ENCODE measurements at regions not wholly inside any gene's neighbourhood (a gene's known extent, or its start where the extent isn't known, plus 50 kb on each side); places are given as distances from the start of the nearest gene placed in this dataset.

DNA sequence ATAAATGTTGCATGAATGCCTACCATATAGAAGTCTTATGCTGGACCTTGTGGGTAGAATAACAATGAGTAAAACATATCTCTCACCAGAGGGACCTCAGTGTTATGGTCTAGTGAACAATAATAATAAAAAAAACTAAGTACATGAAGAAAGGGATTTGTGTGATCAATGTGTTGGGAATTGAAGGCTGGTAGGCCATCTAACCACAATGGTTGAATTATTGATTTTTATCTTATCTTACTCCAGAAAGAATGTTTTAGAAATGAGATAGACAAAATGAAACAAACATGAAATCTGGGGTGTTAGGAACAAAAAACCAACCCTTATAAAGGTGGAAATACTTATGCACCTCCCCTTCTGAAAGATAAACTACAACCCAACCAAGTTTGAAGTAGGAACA is 243.9 kb upstream of the LRIG3 start:
- intact Hi-C loops (cut with micrococcal nuclease; ENCODE audit: unreplicated experiment): no loop called here
- TF ChIP-seq, protein P1, sequence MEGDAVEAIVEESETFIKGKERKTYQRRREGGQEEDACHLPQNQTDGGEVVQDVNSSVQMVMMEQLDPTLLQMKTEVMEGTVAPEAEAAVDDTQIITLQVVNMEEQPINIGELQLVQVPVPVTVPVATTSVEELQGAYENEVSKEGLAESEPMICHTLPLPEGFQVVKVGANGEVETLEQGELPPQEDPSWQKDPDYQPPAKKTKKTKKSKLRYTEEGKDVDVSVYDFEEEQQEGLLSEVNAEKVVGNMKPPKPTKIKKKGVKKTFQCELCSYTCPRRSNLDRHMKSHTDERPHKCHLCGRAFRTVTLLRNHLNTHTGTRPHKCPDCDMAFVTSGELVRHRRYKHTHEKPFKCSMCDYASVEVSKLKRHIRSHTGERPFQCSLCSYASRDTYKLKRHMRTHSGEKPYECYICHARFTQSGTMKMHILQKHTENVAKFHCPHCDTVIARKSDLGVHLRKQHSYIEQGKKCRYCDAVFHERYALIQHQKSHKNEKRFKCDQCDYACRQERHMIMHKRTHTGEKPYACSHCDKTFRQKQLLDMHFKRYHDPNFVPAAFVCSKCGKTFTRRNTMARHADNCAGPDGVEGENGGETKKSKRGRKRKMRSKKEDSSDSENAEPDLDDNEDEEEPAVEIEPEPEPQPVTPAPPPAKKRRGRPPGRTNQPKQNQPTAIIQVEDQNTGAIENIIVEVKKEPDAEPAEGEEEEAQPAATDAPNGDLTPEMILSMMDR (IDR thresholded peaks at IDR 0.05; ENCODE audit: unreplicated experiment): no peak

DNA sequence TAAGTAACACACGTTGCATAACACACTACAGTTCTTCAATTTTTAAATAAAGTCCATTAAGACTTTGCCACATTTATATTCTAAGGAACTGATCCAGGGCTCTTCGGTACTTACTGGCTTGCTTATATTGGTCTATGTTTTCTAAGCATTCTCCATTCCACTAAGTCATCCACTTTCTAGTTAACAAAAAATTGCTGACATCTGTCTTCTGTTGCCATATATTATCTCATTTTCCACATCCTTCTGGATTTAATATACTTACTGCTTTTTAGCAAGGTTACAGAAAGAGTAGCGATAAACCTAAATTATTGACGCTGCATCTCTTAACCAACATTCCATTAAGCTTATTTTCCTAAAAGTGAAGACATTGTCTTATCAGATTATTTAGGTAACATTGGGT is 238.4 kb upstream of the LRIG3 start:
- CTCF ChIA-PET: interaction anchor here (0.6 kb wide), 1 partner anchor 83 kb away, joined by 4 read pairs; no protein-coding TSS in a partner anchor
- peaks cover 18% of the 10 kb centered on the region for H3K9me3 Mint-ChIP-seq (ENCODE audit: low read depth, unreplicated experiment)
- DNase-seq: no peak
- intact Hi-C loops (cut with micrococcal nuclease; ENCODE audit: unreplicated experiment): no loop called here
- H3K4me3 Mint-ChIP-seq (ENCODE audit: low read depth, unreplicated experiment): no peak overlapping the region
- peaks cover 8% of the 10 kb centered on the region for H3K4me1 Mint-ChIP-seq (ENCODE audit: low read depth, unreplicated experiment)
- no peaks in the 10 kb centered on the region for H3K27me3 Mint-ChIP-seq (ENCODE audit: unreplicated experiment)
- no TSS peak for BruUV-seq (replicated peaks)
- TF ChIP-seq, protein P1 (IDR thresholded peaks at IDR 0.05; ENCODE audit: unreplicated experiment): no peak
- no peak overlapping the region for H3K27ac Mint-ChIP-seq (ENCODE audit: unreplicated experiment)
- H3K36me3 Mint-ChIP-seq (ENCODE audit: insufficient read depth, unreplicated experiment): no peaks in the 10 kb centered on the region

More for the DNA sequence above, 243.9 kb upstream of the LRIG3 start:
- peaks cover 2% of the 10 kb centered on the region for H3K9me3 Mint-ChIP-seq (ENCODE audit: low read depth, unreplicated experiment)
- peak overlapping the region; percentile 54 for H3K27ac Mint-ChIP-seq (ENCODE audit: unreplicated experiment)
- no peak for DNase-seq
- no peak overlapping the region for H3K4me3 Mint-ChIP-seq (ENCODE audit: low read depth, unreplicated experiment)
- CTCF ChIA-PET: interaction anchor here (0.9 to 1.2 kb wide), 2 partner anchors 14 to 623 kb away, joined by 4 to 9 read pairs; no protein-coding TSS in a partner anchor
- no peaks in the 10 kb centered on the region for H3K27me3 Mint-ChIP-seq (ENCODE audit: unreplicated experiment)
- no TSS peak for BruUV-seq (replicated peaks)
- peaks cover 40% of the 10 kb centered on the region for H3K4me1 Mint-ChIP-seq (ENCODE audit: low read depth, unreplicated experiment)
- H3K36me3 Mint-ChIP-seq (ENCODE audit: insufficient read depth, unreplicated experiment): no peaks in the 10 kb centered on the region

DNA sequence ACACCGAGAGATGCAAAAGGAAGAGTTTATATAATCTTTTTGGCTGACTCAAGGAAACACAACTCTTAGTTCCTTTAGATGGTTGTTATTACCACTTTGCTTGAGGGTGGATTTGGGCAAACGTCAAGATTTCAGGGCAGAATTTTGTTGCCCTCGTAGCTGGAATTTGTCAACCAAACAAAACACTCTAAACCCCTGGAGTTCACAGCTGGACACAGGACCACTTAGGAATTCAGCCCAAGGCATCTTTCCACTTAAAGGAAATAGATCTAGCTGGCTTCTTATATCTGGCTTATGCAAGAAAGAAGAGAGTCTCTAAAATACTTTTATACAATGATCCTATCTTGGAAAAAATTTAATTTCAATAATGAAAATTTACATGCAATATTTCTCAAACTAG is 237.8 kb upstream of the LRIG3 start:
- Mint-ChIP-seq H3K9me3 (ENCODE audit: low read depth, unreplicated experiment) (peaks cover 18% of the 10 kb centered on the region), H3K27me3 (ENCODE audit: unreplicated experiment) (no peaks in the 10 kb centered on the region), H3K4me1 (ENCODE audit: low read depth, unreplicated experiment) (peaks cover 2% of the 10 kb centered on the region), H3K36me3 (ENCODE audit: insufficient read depth, unreplicated experiment) (no peaks in the 10 kb centered on the region), H3K27ac (ENCODE audit: unreplicated experiment) (no peak overlapping the region), H3K4me3 (ENCODE audit: low read depth, unreplicated experiment) (no peak overlapping the region)
- TF ChIP-seq, protein P1 (IDR thresholded peaks at IDR 0.05; ENCODE audit: unreplicated experiment): no peak
- CTCF ChIA-PET: no interaction called here
- no peak for DNase-seq
- BruUV-seq (replicated peaks): no TSS peak
- intact Hi-C loops (cut with micrococcal nuclease; ENCODE audit: unreplicated experiment): no loop called here

DNA sequence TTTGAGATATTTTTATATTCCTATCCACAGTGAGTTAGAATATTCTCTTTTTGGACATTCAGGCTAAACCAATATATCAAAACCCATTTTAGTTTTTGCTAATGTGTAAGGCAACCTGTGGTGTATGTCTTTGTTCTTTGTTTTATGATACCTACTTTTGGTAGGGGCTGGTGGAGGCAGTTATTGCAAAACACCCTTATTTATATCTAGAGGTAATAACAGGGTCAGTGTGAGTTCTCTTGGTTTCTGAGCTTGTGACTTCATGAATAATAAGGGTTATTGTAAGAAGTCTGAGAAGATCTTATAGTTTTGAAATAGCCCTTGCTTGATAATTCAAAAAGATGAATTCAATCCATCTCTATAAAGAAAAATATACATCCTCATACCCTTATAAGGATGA is 235.1 kb upstream of the LRIG3 start:
- Mint-ChIP-seq H3K36me3 (ENCODE audit: insufficient read depth, unreplicated experiment) (no peaks in the 10 kb centered on the region), H3K27me3 (ENCODE audit: unreplicated experiment) (no peaks in the 10 kb centered on the region), H3K4me1 (ENCODE audit: low read depth, unreplicated experiment) (no peaks in the 10 kb centered on the region), H3K27ac (ENCODE audit: unreplicated experiment) (no peak overlapping the region), H3K9me3 (ENCODE audit: low read depth, unreplicated experiment) (peaks cover 19% of the 10 kb centered on the region), H3K4me3 (ENCODE audit: low read depth, unreplicated experiment) (no peak overlapping the region)
- DNase-seq: no peak
- CTCF ChIA-PET: no interaction called here
- BruUV-seq (replicated peaks): no TSS peak
- intact Hi-C loops (cut with micrococcal nuclease; ENCODE audit: unreplicated experiment): no loop called here
- TF ChIP-seq, protein P1 (IDR thresholded peaks at IDR 0.05; ENCODE audit: unreplicated experiment): no peak

All from Calu3 (cell line).